Panc1 (cell line): ENCODE measurements at regions not wholly inside any gene's neighbourhood (a gene's known extent, or its start where the extent isn't known, plus 50 kb on each side); places are given as distances from the start of the nearest gene placed in this dataset.
"Not testable (repeated sequence)": the region's sequence is repeated elsewhere in the genome, so short reads cannot be mapped to it uniquely, and the experiment has no call there.

Experiments used
- POLR2AphosphoS5 ChIP-seq: IDR thresholded peaks from 2 replicates; pipeline ENCODE4 v1.6.1; 2012; ENCODE audit warnings: mild to moderate bottlenecking, low read depth, low read length, moderate library complexity
- SIN3A ChIP-seq: IDR thresholded peaks from 2 replicates; pipeline ENCODE4 v1.6.1; 2012; ENCODE audit warnings: low read depth, mild to moderate bottlenecking, low read length, moderate library complexity, borderline replicate concordance; ENCODE audit not compliant: insufficient read depth
- TCF7L2 ChIP-seq: IDR thresholded peaks from 2 replicates; pipeline ENCODE4 v1.6.1; 2011; ENCODE audit warnings: mild to moderate bottlenecking, low read depth, low read length, inconsistent platforms
- TF ChIP-seq, protein P1 (sequence below): fragments of 450-650 bp; IDR thresholded peaks from 2 replicates; pipeline ENCODE4 v1.5.1; 2017; ENCODE audit warnings: mild to moderate bottlenecking
- TF ChIP-seq, protein P2 (sequence below), 2 experiments: IDR thresholded peaks; 2 replicates each; pipeline ENCODE4 v1.6.1; 2011 to 2012; ENCODE audit warnings: low read depth in 2 of 2, control low read depth in 1 of 2, low read length in 1 of 2, mild to moderate bottlenecking in 1 of 2, moderate library complexity in 1 of 2; ENCODE audit not compliant: insufficient read depth in 1 of 2

DNA sequence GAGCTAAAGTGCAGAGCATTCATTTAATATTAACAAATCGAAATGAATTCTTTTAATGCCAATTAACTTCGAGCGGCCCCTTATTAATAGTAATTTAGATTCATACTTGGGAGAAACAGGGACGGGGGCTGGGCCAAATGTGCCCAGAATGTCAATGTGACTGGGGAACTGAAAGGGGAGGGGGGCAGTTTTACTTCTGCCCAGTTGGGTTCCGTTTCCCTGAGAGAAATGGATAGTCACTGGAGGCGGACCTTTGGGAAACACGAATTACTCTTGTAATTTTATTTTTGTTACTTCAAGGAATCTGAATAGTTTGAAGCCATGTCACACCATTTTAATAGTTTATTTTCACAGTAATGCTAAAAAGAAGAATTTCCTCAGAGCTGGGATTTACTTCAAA is 64.8 kb downstream of the SMUG1 start:
- TF ChIP-seq, protein P1, sequence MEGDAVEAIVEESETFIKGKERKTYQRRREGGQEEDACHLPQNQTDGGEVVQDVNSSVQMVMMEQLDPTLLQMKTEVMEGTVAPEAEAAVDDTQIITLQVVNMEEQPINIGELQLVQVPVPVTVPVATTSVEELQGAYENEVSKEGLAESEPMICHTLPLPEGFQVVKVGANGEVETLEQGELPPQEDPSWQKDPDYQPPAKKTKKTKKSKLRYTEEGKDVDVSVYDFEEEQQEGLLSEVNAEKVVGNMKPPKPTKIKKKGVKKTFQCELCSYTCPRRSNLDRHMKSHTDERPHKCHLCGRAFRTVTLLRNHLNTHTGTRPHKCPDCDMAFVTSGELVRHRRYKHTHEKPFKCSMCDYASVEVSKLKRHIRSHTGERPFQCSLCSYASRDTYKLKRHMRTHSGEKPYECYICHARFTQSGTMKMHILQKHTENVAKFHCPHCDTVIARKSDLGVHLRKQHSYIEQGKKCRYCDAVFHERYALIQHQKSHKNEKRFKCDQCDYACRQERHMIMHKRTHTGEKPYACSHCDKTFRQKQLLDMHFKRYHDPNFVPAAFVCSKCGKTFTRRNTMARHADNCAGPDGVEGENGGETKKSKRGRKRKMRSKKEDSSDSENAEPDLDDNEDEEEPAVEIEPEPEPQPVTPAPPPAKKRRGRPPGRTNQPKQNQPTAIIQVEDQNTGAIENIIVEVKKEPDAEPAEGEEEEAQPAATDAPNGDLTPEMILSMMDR, result not testable (repeated sequence)
- TF ChIP-seq, protein P2, sequence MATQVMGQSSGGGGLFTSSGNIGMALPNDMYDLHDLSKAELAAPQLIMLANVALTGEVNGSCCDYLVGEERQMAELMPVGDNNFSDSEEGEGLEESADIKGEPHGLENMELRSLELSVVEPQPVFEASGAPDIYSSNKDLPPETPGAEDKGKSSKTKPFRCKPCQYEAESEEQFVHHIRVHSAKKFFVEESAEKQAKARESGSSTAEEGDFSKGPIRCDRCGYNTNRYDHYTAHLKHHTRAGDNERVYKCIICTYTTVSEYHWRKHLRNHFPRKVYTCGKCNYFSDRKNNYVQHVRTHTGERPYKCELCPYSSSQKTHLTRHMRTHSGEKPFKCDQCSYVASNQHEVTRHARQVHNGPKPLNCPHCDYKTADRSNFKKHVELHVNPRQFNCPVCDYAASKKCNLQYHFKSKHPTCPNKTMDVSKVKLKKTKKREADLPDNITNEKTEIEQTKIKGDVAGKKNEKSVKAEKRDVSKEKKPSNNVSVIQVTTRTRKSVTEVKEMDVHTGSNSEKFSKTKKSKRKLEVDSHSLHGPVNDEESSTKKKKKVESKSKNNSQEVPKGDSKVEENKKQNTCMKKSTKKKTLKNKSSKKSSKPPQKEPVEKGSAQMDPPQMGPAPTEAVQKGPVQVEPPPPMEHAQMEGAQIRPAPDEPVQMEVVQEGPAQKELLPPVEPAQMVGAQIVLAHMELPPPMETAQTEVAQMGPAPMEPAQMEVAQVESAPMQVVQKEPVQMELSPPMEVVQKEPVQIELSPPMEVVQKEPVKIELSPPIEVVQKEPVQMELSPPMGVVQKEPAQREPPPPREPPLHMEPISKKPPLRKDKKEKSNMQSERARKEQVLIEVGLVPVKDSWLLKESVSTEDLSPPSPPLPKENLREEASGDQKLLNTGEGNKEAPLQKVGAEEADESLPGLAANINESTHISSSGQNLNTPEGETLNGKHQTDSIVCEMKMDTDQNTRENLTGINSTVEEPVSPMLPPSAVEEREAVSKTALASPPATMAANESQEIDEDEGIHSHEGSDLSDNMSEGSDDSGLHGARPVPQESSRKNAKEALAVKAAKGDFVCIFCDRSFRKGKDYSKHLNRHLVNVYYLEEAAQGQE (IDR thresholded peaks at IDR 0.05; ENCODE audit: insufficient read depth in 1 of 2, low read depth in 2 of 2, low read length in 1 of 2), result not testable (repeated sequence)
- not testable (repeated sequence) for TF ChIP-seq POLR2AphosphoS5, TCF7L2, SIN3A
